BLaER1 treated with 17β-estradiol and CSF1 and Interleukin-3, amounts not matched to agents 10 nM and 100 nM (cell line): ENCODE measurements at regions not wholly inside any gene's neighbourhood (a gene's known extent, or its start where the extent isn't known, plus 50 kb on each side); places are given as distances from the start of the nearest gene placed in this dataset.
"Not testable (repeated sequence)": the region's sequence is repeated elsewhere in the genome, so short reads cannot be mapped to it uniquely, and the experiment has no call there.

Experiments
- H3K27ac ChIP-seq, 11 experiments: shearing (Covaris generic); formaldehyde crosslinking; 2 replicates each; pipeline ENCODE4 v1.8.1; 2022
- H3K27me3 ChIP-seq, 11 experiments: shearing (Covaris generic); formaldehyde crosslinking; 2 replicates each; pipeline ENCODE4 v1.8.1; 2022
- H3K36me3 ChIP-seq, 11 experiments: shearing (Covaris generic); formaldehyde crosslinking; 2 replicates each; pipeline ENCODE4 v1.8.1; 2022
- H3K4me1 ChIP-seq, 10 experiments: shearing (Covaris generic); formaldehyde crosslinking; 2 replicates each; pipeline ENCODE4 v1.8.1; 2022
- H3K4me2 ChIP-seq, 11 experiments: shearing (Covaris generic); formaldehyde crosslinking; 2 replicates each; pipeline ENCODE4 v1.8.1; 2022
- H3K4me3 ChIP-seq, 10 experiments: shearing (Covaris generic); formaldehyde crosslinking; 2 replicates each; pipeline ENCODE4 v1.8.1; 2022
- H3K9ac ChIP-seq, 11 experiments: shearing (Covaris generic); formaldehyde crosslinking; 2 replicates each; pipeline ENCODE4 v1.8.1; 2022
- H3K9me3 ChIP-seq, 11 experiments: shearing (Covaris generic); formaldehyde crosslinking; replicated peaks in 1 of 11; 2 replicates each; pipeline ENCODE4 v1.8.1; 2022
- H4K20me1 ChIP-seq, 11 experiments: shearing (Covaris generic); formaldehyde crosslinking; 2 replicates each; pipeline ENCODE4 v1.8.1; 2022
- Cebpa-rat ChIP-seq, 11 experiments: shearing (Covaris generic); IDR thresholded peaks; 2 replicates each; pipeline ENCODE4 v1.8.1; 2022

- Histone ChIP-seq H4K20me1 (no peaks in the 10 kb centered on the region), H3K4me3 (no peak overlapping the region), H3K27me3 (no peaks in the 10 kb centered on the region), H3K4me1 (no peaks in the 10 kb centered on the region), H3K27ac (no peak overlapping the region), H3K9me3 (no peaks in the 10 kb centered on the region), H3K9ac (no peak overlapping the region), H3K36me3 (no peaks in the 10 kb centered on the region), H3K4me2 (no peak overlapping the region)
- TF ChIP-seq Cebpa-rat (IDR thresholded peaks at IDR 0.05), result no peak
Observed at GRCh38 chr2:123419976-123420375, 605.1 kb upstream of the CNTNAP5 start.

GRCh38 chr2:123434546-123435395 is 590.3 kb upstream of the CNTNAP5 start:
- TF ChIP-seq Cebpa-rat (IDR thresholded peaks at IDR 0.05), result no peak
- Histone ChIP-seq H3K4me3 (no peak overlapping the region), H3K9me3 (no peaks in the 10 kb centered on the region), H3K36me3 (no peaks in the 10 kb centered on the region), H3K4me1 (no peaks in the 10 kb centered on the region), H3K9ac (no peak overlapping the region), H4K20me1 (no peaks in the 10 kb centered on the region), H3K4me2 (no peak overlapping the region), H3K27ac (no peak overlapping the region), H3K27me3 (no peaks in the 10 kb centered on the region)

- H3K9me3 ChIP-seq, result no peaks in the 10 kb centered on the region
- H4K20me1 ChIP-seq, result no peaks in the 10 kb centered on the region
- no peaks in the 10 kb centered on the region for H3K4me1 ChIP-seq
- TF ChIP-seq Cebpa-rat (IDR thresholded peaks at IDR 0.05), result no peak
- H3K4me3 ChIP-seq, result no peak overlapping the region
- H3K4me2 ChIP-seq, result no peak overlapping the region
- no peaks in the 10 kb centered on the region for H3K36me3 ChIP-seq
- H3K27ac ChIP-seq, result no peak overlapping the region
- no peak overlapping the region for H3K9ac ChIP-seq
- no peaks in the 10 kb centered on the region for H3K27me3 ChIP-seq
Observed at GRCh38 chr2:123438251-123438650, 586.8 kb upstream of the CNTNAP5 start.

- no peak overlapping the region for H3K9ac ChIP-seq
- no peaks in the 10 kb centered on the region for H3K27me3 ChIP-seq
- no peak overlapping the region for H3K4me2 ChIP-seq
- H3K9me3 ChIP-seq, result no peaks in the 10 kb centered on the region
- no peaks in the 10 kb centered on the region for H3K4me1 ChIP-seq
- no peaks in the 10 kb centered on the region for H3K36me3 ChIP-seq
- H3K27ac ChIP-seq, result no peak overlapping the region
- TF ChIP-seq Cebpa-rat (IDR thresholded peaks at IDR 0.05), result no peak
- H3K4me3 ChIP-seq, result no peak overlapping the region
- H4K20me1 ChIP-seq, result no peaks in the 10 kb centered on the region
Observed at GRCh38 chr2:123438675-123439074, 586.4 kb upstream of the CNTNAP5 start.

- Histone ChIP-seq H3K9ac (no peak overlapping the region), H3K27ac (no peak overlapping the region), H3K36me3 (no peaks in the 10 kb centered on the region), H3K27me3 (no peaks in the 10 kb centered on the region), H3K9me3 (no peaks in the 10 kb centered on the region), H3K4me3 (no peak overlapping the region), H3K4me2 (no peak overlapping the region), H4K20me1 (no peaks in the 10 kb centered on the region), H3K4me1 (no peaks in the 10 kb centered on the region)
- no peak for TF ChIP-seq Cebpa-rat (IDR thresholded peaks at IDR 0.05)
Observed at GRCh38 chr2:123448801-123449200, 576.3 kb upstream of the CNTNAP5 start.

- Histone ChIP-seq H3K4me1 (no peaks in the 10 kb centered on the region), H3K4me2 (no peak overlapping the region), H3K9ac (no peak overlapping the region), H3K9me3 (no peaks in the 10 kb centered on the region), H3K4me3 (no peak overlapping the region), H3K27me3 (no peaks in the 10 kb centered on the region), H3K36me3 (no peaks in the 10 kb centered on the region), H4K20me1 (no peaks in the 10 kb centered on the region), H3K27ac (no peak overlapping the region)
- TF ChIP-seq Cebpa-rat (IDR thresholded peaks at IDR 0.05), result no peak
Observed at GRCh38 chr2:123451542-123451941, 573.5 kb upstream of the CNTNAP5 start.

GRCh38 chr2:123453046-123453700 is 571.9 kb upstream of the CNTNAP5 start:
- Histone ChIP-seq H3K36me3 (no peaks in the 10 kb centered on the region), H3K4me2 (no peak overlapping the region), H3K4me1 (no peaks in the 10 kb centered on the region), H3K9ac (no peak overlapping the region), H4K20me1 (no peaks in the 10 kb centered on the region), H3K27me3 (no peaks in the 10 kb centered on the region), H3K27ac (no peak overlapping the region), H3K9me3 (no peaks in the 10 kb centered on the region), H3K4me3 (no peak overlapping the region)
- no peak for TF ChIP-seq Cebpa-rat (IDR thresholded peaks at IDR 0.05)

GRCh38 chr2:123453772-123454171 is 571.3 kb upstream of the CNTNAP5 start:
- peak in 1 of 11 experiments; percentile 15; a peak in 1 of 22 replicates for TF ChIP-seq Cebpa-rat (IDR thresholded peaks at IDR 0.05)
- H3K4me2 ChIP-seq, result no peak overlapping the region
- H3K4me3 ChIP-seq, result no peak overlapping the region
- H3K9me3 ChIP-seq, result no peaks in the 10 kb centered on the region
- no peak overlapping the region for H3K27ac ChIP-seq
- no peaks in the 10 kb centered on the region for H4K20me1 ChIP-seq
- no peaks in the 10 kb centered on the region for H3K27me3 ChIP-seq
- no peaks in the 10 kb centered on the region for H3K36me3 ChIP-seq
- no peaks in the 10 kb centered on the region for H3K4me1 ChIP-seq
- H3K9ac ChIP-seq, result no peak overlapping the region

GRCh38 chr2:123455234-123455633 is 569.9 kb upstream of the CNTNAP5 start:
- not testable (repeated sequence) for H3K9ac ChIP-seq, H3K4me3 ChIP-seq, H3K4me2 ChIP-seq, H3K4me1 ChIP-seq, H3K27me3 ChIP-seq, H4K20me1 ChIP-seq, H3K36me3 ChIP-seq, H3K27ac ChIP-seq, H3K9me3 ChIP-seq

GRCh38 chr2:123456416-123456815 is 568.7 kb upstream of the CNTNAP5 start:
- Histone ChIP-seq H3K27ac (no peak overlapping the region), H4K20me1 (no peaks in the 10 kb centered on the region), H3K27me3 (no peaks in the 10 kb centered on the region), H3K9ac (no peak overlapping the region), H3K9me3 (no peaks in the 10 kb centered on the region), H3K36me3 (no peaks in the 10 kb centered on the region), H3K4me2 (no peak overlapping the region), H3K4me1 (no peaks in the 10 kb centered on the region), H3K4me3 (no peak overlapping the region)
- TF ChIP-seq Cebpa-rat (IDR thresholded peaks at IDR 0.05), result no peak
